ENCODE measurements at regions not wholly inside any gene's neighbourhood (a gene's known extent, or its start where the extent isn't known, plus 50 kb on each side); places are given as distances from the start of the nearest gene placed in this dataset.

DNA sequence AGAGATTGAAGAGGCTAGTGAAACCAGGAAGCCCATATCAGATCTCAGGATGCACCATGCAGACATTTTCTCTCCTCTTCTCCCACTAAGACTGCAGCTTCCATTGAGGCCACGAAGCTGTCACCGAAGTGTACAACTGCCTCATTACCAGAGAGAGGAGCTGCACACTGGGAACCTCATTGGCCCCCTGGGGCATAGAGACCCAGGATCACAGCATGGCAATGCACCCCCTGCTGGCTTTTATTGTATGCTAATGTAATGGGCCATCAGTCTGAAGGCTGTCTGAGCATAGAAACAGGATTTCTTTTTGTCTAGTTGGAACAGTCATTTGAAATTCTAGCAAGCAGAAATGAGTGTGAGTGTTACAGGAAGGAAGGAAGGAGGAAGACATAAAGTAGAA, 861.6 kb upstream of the CELF4 start:
- Histone ChIP-seq H3K27ac (ENCODE audit: low read depth, low read length) (no peak overlapping the region), H2BK120ac (replicated peaks; ENCODE audit: low read depth, low read length) (no peak overlapping the region), H2BK5ac (ENCODE audit: low read depth, low read length) (no peak overlapping the region), H3K4ac (replicated peaks; ENCODE audit: insufficient read length, low read depth, low read length) (no peak overlapping the region), H3K23ac (ENCODE audit: insufficient read length) (no peak overlapping the region), H4K20me1 (replicated peaks in 1 of 2; ENCODE audit: control insufficient read depth in 1 of 2, insufficient read depth in 2 of 2, low read length in 2 of 2) (no peaks in the 10 kb centered on the region), H4K91ac (replicated peaks; ENCODE audit: insufficient read length, low read length) (no peak overlapping the region), H3K9ac (replicated peaks in 1 of 4; ENCODE audit: extremely low read depth in 1 of 4, low read depth in 3 of 4, low read length in 3 of 4) (no peak overlapping the region), H2BK20ac (ENCODE audit: low read length) (no peak overlapping the region), H3K4me1 (replicated peaks in 1 of 4; ENCODE audit: control insufficient read depth in 3 of 4, insufficient read depth in 4 of 4, low read length in 3 of 4) (peaks cover 0 to 4% (median 2%) of the 10 kb centered on the region in 4 experiments; a peak in 3 of 7 replicates), H3K9me3 (ENCODE audit: insufficient read depth in 2 of 2, low read depth in 1 of 2, low read length in 1 of 2) (no peaks in the 10 kb centered on the region), H2AK5ac (ENCODE audit: low read depth, low read length) (no peak overlapping the region), H3K4me2 (ENCODE audit: insufficient read depth in 1 of 2, low read depth in 2 of 2, low read length in 2 of 2) (no peak overlapping the region), H3K4me3 (ENCODE audit: extremely low read depth in 1 of 4, insufficient read depth in 2 of 4, low read depth in 3 of 4, low read length in 4 of 4) (no peak overlapping the region), H3K27me3 (replicated peaks in 1 of 4; ENCODE audit: control insufficient read depth in 3 of 4, extremely low read depth in 1 of 4, insufficient read depth in 3 of 4, low read length in 3 of 4) (no peaks in the 10 kb centered on the region), H3K56ac (replicated peaks; ENCODE audit: insufficient read length, low read depth, low read length) (no peak overlapping the region), H4K8ac (ENCODE audit: extremely low read depth, insufficient read depth, low read length) (no peak overlapping the region), H4K5ac (ENCODE audit: insufficient read length, low read depth, low read length) (no peak overlapping the region), H3K14ac (ENCODE audit: insufficient read length) (no peak overlapping the region), H3K23me2 (ENCODE audit: low read depth, low read length) (no peaks in the 10 kb centered on the region; the same call in 1 of the 2 replicates), H3K18ac (ENCODE audit: extremely low read depth, low read length) (no peak overlapping the region), H3K36me3 (ENCODE audit: control insufficient read depth in 2 of 4, insufficient read depth in 4 of 4, low read length in 3 of 4) (no peaks in the 10 kb centered on the region), H2AFZ (ENCODE audit: low read length) (no peak overlapping the region), H3K79me1 (ENCODE audit: low read depth, low read length) (no peaks in the 10 kb centered on the region), H3K79me2 (ENCODE audit: control insufficient read depth in 1 of 2, insufficient read depth in 2 of 2, low read length in 2 of 2) (no peaks in the 10 kb centered on the region), H2BK12ac (ENCODE audit: low read depth, low read length) (no peak overlapping the region), H2BK15ac (ENCODE audit: low read length) (no peak overlapping the region)
- DNase-seq (ENCODE audit: low read depth in 1 of 2, low spot score in 2 of 2): no peak
- WGBS, 2 experiments (ENCODE audit: extremely low coverage in 1 of 2, insufficient coverage in 1 of 2, insufficient read length in 1 of 2, insufficient replicate concordance in 2 of 2, low coverage in 1 of 2, low lambda C conversion rate in 2 of 2, missing lambda C conversion rate in 1 of 2): 95% methylated on average over 2 of the region's 2 CpGs; no CpG with 5 or more reads in 1 of the 2 experiments
- CTCF ChIA-PET (ENCODE audit: partially characterized antibody): no interaction called here
- POLR2A ChIA-PET (ENCODE audit: partially characterized antibody): no interaction called here
- no peak for FAIRE-seq
- TF ChIP-seq CHD1 (IDR thresholded peaks at IDR 0.05; ENCODE audit: low read depth, low read length): no peak
- no peak for TF ChIP-seq RXRA (IDR thresholded peaks at IDR 0.05; ENCODE audit: insufficient read depth, low read depth, low read length)
- TF ChIP-seq NANOG (IDR thresholded peaks at IDR 0.05; ENCODE audit: insufficient read depth, low read depth, low read length, poor library complexity, severe bottlenecking): peak; percentile 48
- TF ChIP-seq RAD21 (IDR thresholded peaks at IDR 0.05 in 1 of 2, conservative IDR thresholded peaks at IDR 0.05 in 1 of 2; ENCODE audit: low read depth in 2 of 2, low read length in 2 of 2): 0 out of 4 replicates have a peak, but pooled peaks of 1 of the 2 experiments have one; percentile 0

All from H1 (cell line).